Thoracic aorta (tissue), 2 donors: ENCODE measurements at regions not wholly inside any gene's neighbourhood (a gene's known extent, or its start where the extent isn't known, plus 50 kb on each side); places are given as distances from the start of the nearest gene placed in this dataset.

Experiments
- ATAC-seq: fragments of 150-250 bp; one replicate; pipeline ENCODE4 v1.8.0; 2017; ENCODE audit warnings: low read depth; ENCODE audit not compliant: insufficient number of reproducible peaks, low FRiP score
- DNase-seq: peaks from one replicate; pipeline ENCODE4 v3.0.0-alpha.2; 2020; ENCODE audit warnings: low spot score
- H3K27ac ChIP-seq, 2 donors: fragments of 200-600 bp; sonication (generic); 1 replicate in 1 of 2; 2 replicates in 1 of 2; pipeline ENCODE4 v1.5.1; 2016; ENCODE audit warnings: mild to moderate bottlenecking in 2 of 2, moderate library complexity in 2 of 2
- H3K27me3 ChIP-seq: fragments of 200-600 bp; sonication (generic); replicated peaks from 2 replicates; pipeline ENCODE4 v1.6.0; 2016; ENCODE audit warnings: mild to moderate bottlenecking; ENCODE audit not compliant: insufficient read depth
- H3K36me3 ChIP-seq: fragments of 200-600 bp; sonication (generic); one replicate; pipeline ENCODE4 v1.5.1; 2016
- H3K4me1 ChIP-seq, 2 donors: fragments of 200-600 bp; sonication (generic); 1 replicate in 1 of 2; 2 replicates in 1 of 2; pipeline versions ENCODE4 v1.5.1 to v1.6.0; 2016; ENCODE audit warnings: low read depth in 2 of 2, mild to moderate bottlenecking in 1 of 2; ENCODE audit not compliant: control insufficient read depth in 1 of 2
- H3K4me3 ChIP-seq: fragments of 200-600 bp; sonication (generic); 2 replicates; pipeline ENCODE4 v1.5.1; 2016; ENCODE audit warnings: mild to moderate bottlenecking
- H3K9me3 ChIP-seq: fragments of 200-600 bp; sonication (generic); 2 replicates; pipeline ENCODE4 v1.5.1; 2016
- CTCF ChIP-seq: fragments of 200-600 bp; sonication (generic); IDR thresholded peaks from one replicate; pipeline ENCODE4 v1.5.1; 2019; ENCODE audit warnings: antibody characterized with exemption

DNA sequence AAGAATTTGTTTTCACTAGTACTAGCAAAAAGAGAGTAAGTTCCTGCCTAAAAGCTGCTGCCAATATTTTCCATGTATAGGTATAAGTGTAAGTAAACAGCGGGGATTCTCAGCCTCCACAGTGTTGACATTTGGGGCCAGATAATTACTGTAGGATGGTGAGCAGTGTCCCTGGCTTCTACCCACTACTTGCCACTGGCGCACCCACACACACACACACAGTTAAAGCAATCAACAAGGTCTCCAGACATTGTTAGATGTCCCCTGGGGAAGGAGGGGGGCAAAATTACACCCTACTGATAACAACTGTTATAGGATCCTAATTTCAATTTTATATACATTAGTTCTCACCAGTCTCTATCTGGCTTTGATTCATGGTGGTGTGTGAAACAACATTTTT, 417.0 kb upstream of the PSMD7 start:
- Histone ChIP-seq H3K9me3 (no peaks in the 10 kb centered on the region), H3K27me3 (no peaks in the 10 kb centered on the region), H3K4me3 (no peak overlapping the region), H3K36me3 (no peaks in the 10 kb centered on the region), H3K4me1 (no peaks in the 10 kb centered on the region), H3K27ac (no peak overlapping the region)
- no peak for DNase-seq
- ATAC-seq: no peak
- no peak for TF ChIP-seq CTCF

DNA sequence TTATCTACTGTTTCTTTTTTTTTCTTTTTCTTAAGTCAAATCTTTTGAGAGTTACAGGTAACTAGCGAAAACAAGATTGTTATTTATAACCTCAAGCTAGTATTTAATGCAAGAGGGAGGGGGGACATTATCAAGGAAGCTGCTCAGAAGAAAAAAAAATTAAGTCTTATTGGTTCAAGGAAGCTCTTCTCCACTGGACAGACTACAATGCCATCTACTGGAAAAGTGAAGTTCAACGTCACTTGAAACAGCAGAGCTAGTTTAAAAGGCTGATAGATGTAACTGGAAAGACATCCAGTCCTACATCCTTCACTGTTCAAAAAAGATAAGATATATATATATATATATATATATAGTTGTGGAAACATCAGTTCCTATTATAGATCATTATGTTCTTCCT, 418.0 kb upstream of the PSMD7 start:
- Histone ChIP-seq H3K36me3 (no peaks in the 10 kb centered on the region), H3K9me3 (no peaks in the 10 kb centered on the region), H3K27me3 (no peaks in the 10 kb centered on the region), H3K4me1 (no peaks in the 10 kb centered on the region), H3K27ac (no peak overlapping the region), H3K4me3 (no peak overlapping the region)
- peak; percentile 61 for TF ChIP-seq CTCF
- ATAC-seq (no peak), DNase-seq (no peak)

DNA sequence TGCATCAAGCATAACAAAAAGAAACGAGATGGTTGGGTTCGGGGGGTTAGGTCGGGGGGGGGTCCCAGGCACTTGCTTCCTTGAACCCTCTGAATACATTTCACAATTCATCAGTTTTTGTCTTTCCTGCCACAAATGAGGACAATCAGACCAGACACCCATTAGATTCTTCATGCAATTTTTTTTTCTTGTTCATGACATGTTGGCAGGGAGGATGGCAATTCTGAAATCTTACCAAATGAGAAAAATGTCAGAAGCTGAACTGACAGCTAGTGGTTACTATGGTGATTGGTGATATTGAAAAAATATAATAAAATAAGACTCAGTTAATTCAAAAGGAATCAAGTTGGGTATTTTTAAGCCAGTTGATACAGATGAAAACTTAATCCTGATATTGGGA, 419.5 kb upstream of the PSMD7 start:
- H3K36me3 ChIP-seq: no peaks in the 10 kb centered on the region
- DNase-seq (no peak), ATAC-seq (no peak)
- no peak overlapping the region for H3K4me3 ChIP-seq
- no peaks in the 10 kb centered on the region for H3K9me3 ChIP-seq
- no peaks in the 10 kb centered on the region for H3K4me1 ChIP-seq
- no peaks in the 10 kb centered on the region for H3K27me3 ChIP-seq
- H3K27ac ChIP-seq: no peak overlapping the region
- no peak for TF ChIP-seq CTCF

GRCh38 chr16:73875996-73876690, 420.5 kb upstream of the PSMD7 start:
- Histone ChIP-seq H3K4me3 (no peak overlapping the region), H3K4me1 (no peaks in the 10 kb centered on the region), H3K27ac (no peak overlapping the region), H3K36me3 (no peaks in the 10 kb centered on the region), H3K27me3 (no peaks in the 10 kb centered on the region), H3K9me3 (no peaks in the 10 kb centered on the region)
- ATAC-seq (no peak), DNase-seq (no peak)
- no peak for TF ChIP-seq CTCF

GRCh38 chr16:73874324-73874723, 422.3 kb upstream of the PSMD7 start:
- no peak for DNase-seq
- Histone ChIP-seq H3K4me3 (no peak overlapping the region), H3K36me3 (no peaks in the 10 kb centered on the region), H3K27me3 (no peaks in the 10 kb centered on the region), H3K9me3 (no peaks in the 10 kb centered on the region), H3K4me1 (no peaks in the 10 kb centered on the region), H3K27ac (no peak overlapping the region)
- ATAC-seq: no peak
- TF ChIP-seq CTCF: no peak
